Activated naive CD8-positive, alpha-beta T cell (primary cell): ENCODE measurements at regions not wholly inside any gene's neighbourhood (a gene's known extent, or its start where the extent isn't known, plus 50 kb on each side); places are given as distances from the start of the nearest gene placed in this dataset.

Source experiments
- H3K27ac Mint-ChIP-seq: one replicate; pipeline ENCODE4 v1.8.0; 2021; ENCODE audit warnings: mixed read lengths
- H3K27me3 Mint-ChIP-seq: one replicate; pipeline ENCODE4 v1.8.0; 2021; ENCODE audit warnings: mixed read lengths
- H3K36me3 Mint-ChIP-seq: one replicate; pipeline ENCODE4 v1.8.0; 2021; ENCODE audit warnings: mixed read lengths
- H3K4me1 Mint-ChIP-seq: one replicate; pipeline ENCODE4 v1.8.0; 2021; ENCODE audit warnings: low read depth, mixed read lengths
- H3K4me3 Mint-ChIP-seq: one replicate; pipeline ENCODE4 v1.8.0; 2021; ENCODE audit warnings: mild to moderate bottlenecking, mixed read lengths
- H3K9me3 Mint-ChIP-seq: one replicate; pipeline ENCODE4 v1.8.0; 2021; ENCODE audit warnings: low read depth, mixed read lengths

DNA sequence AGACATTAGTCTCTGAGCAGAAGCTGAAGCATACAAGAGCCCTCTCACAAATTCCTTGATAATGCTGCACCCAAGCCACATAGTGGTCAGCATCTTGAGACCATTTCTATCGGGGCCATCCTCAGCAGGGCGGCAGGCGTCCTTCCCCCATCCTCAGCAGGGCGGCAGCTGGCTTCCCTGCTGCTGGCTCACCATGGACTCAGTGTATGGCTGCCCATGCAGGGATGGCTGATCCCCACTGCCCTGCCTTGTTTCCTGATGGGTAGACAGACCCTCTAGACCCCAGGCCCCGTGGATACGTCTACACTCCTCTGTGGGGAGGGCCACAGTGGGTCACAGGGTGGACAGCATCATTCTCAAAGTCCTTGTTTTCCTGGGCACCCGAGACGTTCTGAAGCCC lies 406.8 kb downstream of the TCERG1L start:
- no peaks in the 10 kb centered on the region for H3K9me3 Mint-ChIP-seq
- no peaks in the 10 kb centered on the region for H3K27me3 Mint-ChIP-seq
- H3K36me3 Mint-ChIP-seq = no peaks in the 10 kb centered on the region
- no peaks in the 10 kb centered on the region for H3K4me1 Mint-ChIP-seq
- H3K27ac Mint-ChIP-seq = no peak overlapping the region
- H3K4me3 Mint-ChIP-seq = no peak overlapping the region

GRCh38 chr10:130905386-130905785 lies 406.1 kb downstream of the TCERG1L start:
- H3K27ac Mint-ChIP-seq = no peak overlapping the region
- H3K4me1 Mint-ChIP-seq = no peaks in the 10 kb centered on the region
- no peaks in the 10 kb centered on the region for H3K36me3 Mint-ChIP-seq
- no peaks in the 10 kb centered on the region for H3K27me3 Mint-ChIP-seq
- no peaks in the 10 kb centered on the region for H3K9me3 Mint-ChIP-seq
- H3K4me3 Mint-ChIP-seq = no peak overlapping the region

GRCh38 chr10:130905921-130906320 lies 405.6 kb downstream of the TCERG1L start:
- Mint-ChIP-seq H3K27ac (no peak overlapping the region), H3K4me3 (no peak overlapping the region), H3K4me1 (no peaks in the 10 kb centered on the region), H3K36me3 (no peaks in the 10 kb centered on the region), H3K9me3 (peaks cover 2% of the 10 kb centered on the region), H3K27me3 (no peaks in the 10 kb centered on the region)

GRCh38 chr10:130910848-130911247 lies 400.7 kb downstream of the TCERG1L start:
- Mint-ChIP-seq H3K9me3 (peaks cover 3% of the 10 kb centered on the region), H3K4me3 (no peak overlapping the region), H3K27me3 (peaks cover 1% of the 10 kb centered on the region), H3K36me3 (no peaks in the 10 kb centered on the region), H3K27ac (no peak overlapping the region), H3K4me1 (no peaks in the 10 kb centered on the region)

- peaks cover 1% of the 10 kb centered on the region for H3K27me3 Mint-ChIP-seq
- H3K36me3 Mint-ChIP-seq = no peaks in the 10 kb centered on the region
- no peaks in the 10 kb centered on the region for H3K4me1 Mint-ChIP-seq
- H3K4me3 Mint-ChIP-seq = no peak overlapping the region
- peaks cover 3% of the 10 kb centered on the region for H3K9me3 Mint-ChIP-seq
- no peak overlapping the region for H3K27ac Mint-ChIP-seq
Measured at GRCh38 chr10:130913844-130914243, 397.7 kb downstream of the TCERG1L start.

DNA sequence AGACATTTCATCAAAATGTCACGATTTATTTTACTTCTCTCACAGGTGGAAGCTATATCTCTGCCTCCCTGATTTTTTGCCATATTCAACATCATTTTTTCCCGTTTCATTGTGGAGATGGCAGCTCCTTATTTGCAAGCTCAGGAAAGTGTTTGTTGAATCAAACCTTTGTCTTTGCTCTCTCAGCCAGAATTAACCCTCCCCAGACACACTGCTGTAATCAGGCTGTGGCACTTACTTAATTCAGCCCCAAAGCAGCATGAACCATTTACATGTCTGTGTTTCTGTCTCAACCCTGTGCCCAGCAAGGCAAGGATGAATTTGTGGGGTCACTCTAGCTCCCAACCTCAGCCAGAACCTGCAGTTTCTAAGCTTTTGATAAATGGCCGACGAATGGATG lies 397.2 kb downstream of the TCERG1L start:
- H3K9me3 Mint-ChIP-seq = peaks cover 3% of the 10 kb centered on the region
- no peak overlapping the region for H3K27ac Mint-ChIP-seq
- H3K4me1 Mint-ChIP-seq = no peaks in the 10 kb centered on the region
- no peaks in the 10 kb centered on the region for H3K36me3 Mint-ChIP-seq
- H3K27me3 Mint-ChIP-seq = peaks cover 1% of the 10 kb centered on the region
- no peak overlapping the region for H3K4me3 Mint-ChIP-seq

DNA sequence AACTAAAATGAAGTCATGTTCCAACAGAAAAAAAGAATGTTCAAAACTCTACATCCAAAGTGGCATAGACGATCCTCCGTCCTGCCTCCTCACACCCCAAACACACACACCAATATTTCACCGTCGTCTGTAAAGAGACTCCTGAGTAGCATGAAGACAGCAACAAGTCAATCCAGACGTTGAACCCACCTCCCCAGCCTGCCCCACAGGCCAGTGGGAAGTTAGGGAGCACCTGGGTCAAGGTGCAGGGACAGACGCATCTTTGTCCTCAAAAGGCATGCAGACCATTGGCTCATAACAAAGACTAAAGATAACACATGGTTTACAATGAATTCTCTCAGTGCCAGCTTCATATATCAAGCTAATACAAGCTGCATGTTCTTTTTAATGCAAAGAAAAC lies 396.5 kb downstream of the TCERG1L start:
- no peak overlapping the region for H3K27ac Mint-ChIP-seq
- no peaks in the 10 kb centered on the region for H3K36me3 Mint-ChIP-seq
- peaks cover 3% of the 10 kb centered on the region for H3K9me3 Mint-ChIP-seq
- H3K4me3 Mint-ChIP-seq = no peak overlapping the region
- peaks cover 1% of the 10 kb centered on the region for H3K27me3 Mint-ChIP-seq
- no peaks in the 10 kb centered on the region for H3K4me1 Mint-ChIP-seq

DNA sequence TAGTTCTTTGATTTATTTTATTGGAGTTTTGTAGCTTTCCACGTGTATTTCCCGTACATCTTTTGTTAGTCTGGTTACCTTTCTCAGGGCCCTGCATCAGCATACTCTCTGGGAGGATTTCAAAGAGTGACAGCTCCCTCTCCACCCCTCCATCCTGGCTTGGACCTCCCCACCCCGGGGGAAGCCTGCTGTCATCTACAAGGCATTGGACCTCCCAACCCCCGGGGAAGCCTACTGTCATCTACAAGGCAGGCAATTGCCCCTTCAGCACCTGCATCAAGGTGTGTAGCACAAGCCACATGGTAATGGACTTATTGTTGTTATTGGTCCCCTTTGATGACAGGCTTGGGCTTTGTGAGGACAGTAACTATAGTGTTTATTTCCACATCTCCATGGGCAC lies 390.1 kb downstream of the TCERG1L start:
- Mint-ChIP-seq H3K36me3 (no peaks in the 10 kb centered on the region), H3K4me3 (no peak overlapping the region), H3K27me3 (peaks cover 2% of the 10 kb centered on the region), H3K27ac (no peak overlapping the region), H3K9me3 (no peaks in the 10 kb centered on the region), H3K4me1 (no peaks in the 10 kb centered on the region)

DNA sequence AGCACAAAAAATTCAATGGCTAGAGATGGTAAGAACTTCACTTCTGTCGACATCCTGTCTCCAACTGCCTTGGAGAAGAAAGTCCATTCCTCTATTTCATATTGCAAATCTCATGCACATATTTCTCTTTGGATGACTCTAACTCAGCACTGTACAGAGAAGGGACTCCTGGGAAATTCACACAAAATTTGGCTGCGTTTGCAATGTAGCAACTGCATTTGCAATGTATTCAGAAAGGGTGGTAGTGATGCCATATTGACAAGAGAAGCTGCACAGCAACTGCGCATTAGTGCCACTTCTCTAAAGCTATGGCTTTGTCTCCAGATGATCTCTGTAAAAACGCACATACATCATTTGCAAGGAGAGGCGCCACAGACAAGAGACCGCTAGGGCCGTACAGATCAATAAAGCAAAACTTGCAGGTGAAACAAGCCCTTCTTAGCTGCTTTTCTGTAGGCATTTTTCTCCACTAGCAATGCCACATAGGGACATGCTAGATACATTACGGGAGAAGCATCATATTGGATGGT lies 389.5 kb downstream of the TCERG1L start:
- no peak overlapping the region for H3K4me3 Mint-ChIP-seq
- no peaks in the 10 kb centered on the region for H3K9me3 Mint-ChIP-seq
- H3K36me3 Mint-ChIP-seq = no peaks in the 10 kb centered on the region
- H3K4me1 Mint-ChIP-seq = no peaks in the 10 kb centered on the region
- peaks cover 2% of the 10 kb centered on the region for H3K27me3 Mint-ChIP-seq
- no peak overlapping the region for H3K27ac Mint-ChIP-seq

- H3K4me1 Mint-ChIP-seq = no peaks in the 10 kb centered on the region
- H3K27ac Mint-ChIP-seq = no peak overlapping the region
Measured at GRCh38 chr10:130923596-130923995, 387.9 kb downstream of the TCERG1L start.

DNA sequence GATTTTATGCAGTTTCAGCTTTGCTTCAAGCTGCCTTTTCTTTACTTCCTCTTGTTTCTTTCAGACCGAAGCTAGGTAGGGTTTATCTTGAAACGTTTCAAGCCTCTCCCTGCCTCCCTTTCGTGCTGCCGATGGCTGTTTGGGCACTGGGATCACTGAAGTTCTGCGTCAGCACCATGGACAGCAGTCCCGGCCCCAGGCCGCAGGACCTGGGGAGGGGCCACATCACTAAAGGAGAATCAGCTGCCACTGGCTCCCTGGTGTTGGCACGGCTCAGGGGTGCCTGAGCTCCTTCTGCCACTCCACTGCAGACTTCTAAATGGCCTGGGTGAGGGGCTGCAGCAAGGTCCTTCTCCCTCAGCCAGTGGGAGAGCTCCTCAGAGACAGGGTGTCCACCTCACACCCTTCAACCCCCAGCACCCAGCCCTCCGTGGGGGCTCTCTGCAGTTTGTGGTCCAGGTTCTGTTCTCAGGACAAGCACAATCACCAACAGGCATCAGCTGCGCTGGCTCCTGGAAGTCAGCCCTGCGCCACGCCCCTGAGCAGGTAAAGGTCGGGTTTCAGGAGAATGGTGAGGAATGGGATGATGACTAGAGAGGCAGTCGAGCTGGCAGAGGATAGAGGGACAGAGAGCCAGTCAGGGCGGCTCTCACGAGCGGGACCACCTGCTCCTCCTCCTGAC lies 387.2 kb downstream of the TCERG1L start:
- Mint-ChIP-seq H3K36me3 (no peaks in the 10 kb centered on the region), H3K9me3 (no peaks in the 10 kb centered on the region), H3K27ac (no peak overlapping the region), H3K4me1 (no peaks in the 10 kb centered on the region), H3K27me3 (peaks cover 2% of the 10 kb centered on the region), H3K4me3 (no peak overlapping the region)

More at GRCh38 chr10:130923596-130923995, 387.9 kb downstream of the TCERG1L start:
- no peak overlapping the region for H3K4me3 Mint-ChIP-seq
- H3K36me3 Mint-ChIP-seq = no peaks in the 10 kb centered on the region
- no peaks in the 10 kb centered on the region for H3K9me3 Mint-ChIP-seq
- peaks cover 2% of the 10 kb centered on the region for H3K27me3 Mint-ChIP-seq

DNA sequence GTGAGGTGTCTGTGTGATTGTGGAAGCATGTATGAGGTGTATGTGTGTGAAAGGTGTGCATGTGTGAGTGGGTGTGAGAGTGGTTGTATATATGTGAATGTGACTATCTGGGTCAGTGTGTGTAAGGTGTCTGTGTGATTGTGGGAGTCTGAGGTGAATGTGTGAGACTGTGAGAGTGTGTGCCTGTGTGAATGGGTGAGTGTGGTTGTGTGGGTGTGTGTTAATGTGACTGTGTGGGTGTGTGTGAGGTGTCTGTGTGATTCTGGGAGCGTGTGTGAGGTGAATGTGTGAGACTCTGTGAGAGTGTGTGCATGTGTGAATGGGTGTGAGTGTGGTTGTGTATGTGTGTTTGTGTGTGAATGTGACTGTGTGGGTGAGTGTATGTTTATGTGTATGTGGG lies 385.1 kb downstream of the TCERG1L start:
- Mint-ChIP-seq H3K27me3 (peaks cover 2% of the 10 kb centered on the region), H3K27ac (no peak overlapping the region), H3K4me1 (no peaks in the 10 kb centered on the region), H3K36me3 (no peaks in the 10 kb centered on the region), H3K4me3 (no peak overlapping the region), H3K9me3 (no peaks in the 10 kb centered on the region)

- no peaks in the 10 kb centered on the region for H3K9me3 Mint-ChIP-seq
- H3K4me1 Mint-ChIP-seq = no peaks in the 10 kb centered on the region
- no peaks in the 10 kb centered on the region for H3K36me3 Mint-ChIP-seq
- peaks cover 2% of the 10 kb centered on the region for H3K27me3 Mint-ChIP-seq
- H3K4me3 Mint-ChIP-seq = no peak overlapping the region
- no peak overlapping the region for H3K27ac Mint-ChIP-seq
Measured at GRCh38 chr10:130927157-130927556, 384.4 kb downstream of the TCERG1L start.

GRCh38 chr10:130928306-130928705 lies 383.2 kb downstream of the TCERG1L start:
- no peak overlapping the region for H3K4me3 Mint-ChIP-seq
- H3K27ac Mint-ChIP-seq = no peak overlapping the region
- H3K27me3 Mint-ChIP-seq = no peaks in the 10 kb centered on the region
- no peaks in the 10 kb centered on the region for H3K4me1 Mint-ChIP-seq
- H3K36me3 Mint-ChIP-seq = no peaks in the 10 kb centered on the region
- H3K9me3 Mint-ChIP-seq = no peaks in the 10 kb centered on the region

GRCh38 chr10:130929422-130930325 lies 381.8 kb downstream of the TCERG1L start:
- H3K9me3 Mint-ChIP-seq = no peaks in the 10 kb centered on the region
- H3K4me3 Mint-ChIP-seq = no peak overlapping the region
- H3K4me1 Mint-ChIP-seq = no peaks in the 10 kb centered on the region
- no peaks in the 10 kb centered on the region for H3K27me3 Mint-ChIP-seq
- no peaks in the 10 kb centered on the region for H3K36me3 Mint-ChIP-seq
- no peak overlapping the region for H3K27ac Mint-ChIP-seq
